GM12865 (cell line): ENCODE measurements at regions not wholly inside any gene's neighbourhood (a gene's known extent, or its start where the extent isn't known, plus 50 kb on each side); places are given as distances from the start of the nearest gene placed in this dataset.

Experiments used
- DNase-seq: peaks from one replicate; pipeline ENCODE4 v3.0.0; 2010; ENCODE audit warnings: low read depth
- H3K4me3 ChIP-seq: 2 replicates; pipeline ENCODE4 v1.5.1; 2011; ENCODE audit warnings: mild to moderate bottlenecking, low read depth, low read length, control low read depth
- CTCF ChIP-seq: IDR thresholded peaks from 2 replicates; pipeline ENCODE4 v1.5.1; 2011; ENCODE audit warnings: low read length, control low read depth, low read depth, inconsistent platforms; ENCODE audit not compliant: insufficient read depth; ENCODE audit errors: missing control alignments

- no peak overlapping the region for H3K4me3 ChIP-seq
- no peak for DNase-seq
- no peak for TF ChIP-seq CTCF
Measured at GRCh38 chr20:52444455-52444854, 252.9 kb upstream of the ZFP64 start.

- DNase-seq: no peak
- H3K4me3 ChIP-seq: no peak overlapping the region
- no peak for TF ChIP-seq CTCF
Measured at GRCh38 chr20:52443874-52444273, 252.3 kb upstream of the ZFP64 start.

- H3K4me3 ChIP-seq: no peak overlapping the region
- TF ChIP-seq CTCF: no peak
- DNase-seq: no peak
Measured at GRCh38 chr20:52441710-52442109, 250.1 kb upstream of the ZFP64 start.

GRCh38 chr20:52439375-52439774, 247.8 kb upstream of the ZFP64 start:
- H3K4me3 ChIP-seq: no peak overlapping the region
- no peak for TF ChIP-seq CTCF
- DNase-seq: no peak

GRCh38 chr20:52438326-52438963, 246.9 kb upstream of the ZFP64 start:
- no peak for TF ChIP-seq CTCF
- H3K4me3 ChIP-seq: no peak overlapping the region
- no peak for DNase-seq

GRCh38 chr20:52434453-52434852, 242.9 kb upstream of the ZFP64 start:
- DNase-seq: no peak
- H3K4me3 ChIP-seq: no peak overlapping the region
- no peak for TF ChIP-seq CTCF

- no peak for TF ChIP-seq CTCF
- no peak overlapping the region for H3K4me3 ChIP-seq
- DNase-seq: no peak
Measured at GRCh38 chr20:52434041-52434425, 242.5 kb upstream of the ZFP64 start.
